Skeletal muscle tissue (tissue), 3 donors: ENCODE measurements at regions not wholly inside any gene's neighbourhood (a gene's known extent, or its start where the extent isn't known, plus 50 kb on each side); places are given as distances from the start of the nearest gene placed in this dataset.

Experiments used
- H3K27ac ChIP-seq: one replicate; pipeline ENCODE4 v1.7.0; 2013; ENCODE audit warnings: mild to moderate bottlenecking, low read depth, low read length, inconsistent platforms
- H3K27me3 ChIP-seq, 3 donors: one replicate each; pipeline ENCODE4 v1.7.0; 2013; ENCODE audit warnings: low read length in 3 of 3; ENCODE audit not compliant: control insufficient read depth in 3 of 3, insufficient read depth in 3 of 3
- H3K36me3 ChIP-seq, 3 donors: one replicate each; pipeline ENCODE4 v1.7.0; 2013; ENCODE audit warnings: low read length in 3 of 3; ENCODE audit not compliant: control insufficient read depth in 3 of 3, insufficient read depth in 3 of 3
- H3K4me1 ChIP-seq, 3 donors: one replicate each; pipeline ENCODE4 v1.7.0; 2013; ENCODE audit warnings: low read length in 3 of 3, mild to moderate bottlenecking in 3 of 3; ENCODE audit not compliant: control insufficient read depth in 3 of 3, insufficient read depth in 3 of 3
- H3K4me3 ChIP-seq, 3 donors: one replicate each; pipeline ENCODE4 v1.7.0; 2013; ENCODE audit warnings: low read length in 3 of 3
- H3K9ac ChIP-seq, 3 donors: one replicate each; pipeline ENCODE4 v1.7.0; 2013; ENCODE audit warnings: low read length in 3 of 3, mild to moderate bottlenecking in 3 of 3, moderate library complexity in 2 of 3, low read depth in 1 of 3
- H3K9me3 ChIP-seq, 3 donors: one replicate each; pipeline ENCODE4 v1.7.0; 2013; ENCODE audit warnings: low read length in 3 of 3; ENCODE audit not compliant: control insufficient read depth in 3 of 3
- donor health status: Osteomylitis.

- no peak overlapping the region for H3K4me3 ChIP-seq
- no peaks in the 10 kb centered on the region for H3K36me3 ChIP-seq
Measured at GRCh38 chr12:76713986-76714385, 49.9 kb upstream of the ZDHHC17 start.

More at GRCh38 chr12:76713986-76714385, 49.9 kb upstream of the ZDHHC17 start:
- no peaks in the 10 kb centered on the region for H3K4me1 ChIP-seq
- no peaks in the 10 kb centered on the region for H3K9me3 ChIP-seq
- no peaks in the 10 kb centered on the region for H3K27me3 ChIP-seq
- H3K27ac ChIP-seq = no peak overlapping the region
- H3K9ac ChIP-seq = no peak overlapping the region
